ENCODE measurements at regions not wholly inside any gene's neighbourhood (a gene's known extent, or its start where the extent isn't known, plus 50 kb on each side); places are given as distances from the start of the nearest gene placed in this dataset.

DNA sequence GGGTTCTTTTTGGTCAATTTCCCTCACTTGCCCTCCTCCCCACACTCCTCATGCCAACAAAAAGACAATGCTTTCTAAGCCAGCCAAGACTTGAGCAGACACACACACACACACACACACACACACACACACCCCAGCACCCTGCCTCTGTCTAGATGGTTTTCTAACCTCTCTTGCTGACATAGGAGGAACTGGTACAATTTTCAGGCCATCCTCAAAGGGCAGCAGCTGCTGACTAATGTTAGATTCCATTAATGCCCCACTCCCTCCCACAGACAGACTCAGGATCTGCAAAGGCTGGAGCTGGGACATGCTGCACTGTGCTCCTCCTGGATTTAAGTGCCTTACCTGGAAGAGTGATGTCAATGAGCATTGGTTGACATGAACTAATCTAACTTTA, 438.4 kb downstream of the OCA2 start:
- Histone ChIP-seq H3K27me3 (ENCODE audit: insufficient read depth) (no peaks in the 10 kb centered on the region), H3K27ac (ENCODE audit: low read depth) (no peak overlapping the region), H3K4me1 (ENCODE audit: insufficient read depth) (no peaks in the 10 kb centered on the region), H3F3A (replicated peaks; ENCODE audit: low read depth) (no peaks in the 10 kb centered on the region), H3K36me3 (ENCODE audit: insufficient read depth) (no peaks in the 10 kb centered on the region), H2AFZ (no peak overlapping the region), H3K4me3 (no peak overlapping the region), H3K9me2 (ENCODE audit: insufficient read depth) (no peaks in the 10 kb centered on the region), H3K79me2 (replicated peaks; ENCODE audit: insufficient read depth) (no peaks in the 10 kb centered on the region), H4K20me1 (replicated peaks; ENCODE audit: insufficient read depth) (no peaks in the 10 kb centered on the region), H3K4me2 (no peak overlapping the region)
- DNase-seq (ENCODE audit: low spot score) (no peak), ATAC-seq (no peak)
- Mint-ChIP-seq H3K27ac (no peak overlapping the region), H3K4me1 (peaks cover 10% of the 10 kb centered on the region; the same call in 2 of the 3 replicates), H3K36me3 (ENCODE audit: low read depth) (peaks cover 6% of the 10 kb centered on the region; the same call in 2 of the 3 replicates), H3K4me3 (no peak overlapping the region), H3K9me3 (peaks cover 35% of the 10 kb centered on the region), H3K27me3 (ENCODE audit: insufficient read depth, low read depth, poor library complexity) (peaks cover 2% of the 10 kb centered on the region)
- TF ChIP-seq NANOG (IDR thresholded peaks at IDR 0.05; ENCODE audit: borderline replicate concordance): no peak
- TF ChIP-seq, protein P1, sequence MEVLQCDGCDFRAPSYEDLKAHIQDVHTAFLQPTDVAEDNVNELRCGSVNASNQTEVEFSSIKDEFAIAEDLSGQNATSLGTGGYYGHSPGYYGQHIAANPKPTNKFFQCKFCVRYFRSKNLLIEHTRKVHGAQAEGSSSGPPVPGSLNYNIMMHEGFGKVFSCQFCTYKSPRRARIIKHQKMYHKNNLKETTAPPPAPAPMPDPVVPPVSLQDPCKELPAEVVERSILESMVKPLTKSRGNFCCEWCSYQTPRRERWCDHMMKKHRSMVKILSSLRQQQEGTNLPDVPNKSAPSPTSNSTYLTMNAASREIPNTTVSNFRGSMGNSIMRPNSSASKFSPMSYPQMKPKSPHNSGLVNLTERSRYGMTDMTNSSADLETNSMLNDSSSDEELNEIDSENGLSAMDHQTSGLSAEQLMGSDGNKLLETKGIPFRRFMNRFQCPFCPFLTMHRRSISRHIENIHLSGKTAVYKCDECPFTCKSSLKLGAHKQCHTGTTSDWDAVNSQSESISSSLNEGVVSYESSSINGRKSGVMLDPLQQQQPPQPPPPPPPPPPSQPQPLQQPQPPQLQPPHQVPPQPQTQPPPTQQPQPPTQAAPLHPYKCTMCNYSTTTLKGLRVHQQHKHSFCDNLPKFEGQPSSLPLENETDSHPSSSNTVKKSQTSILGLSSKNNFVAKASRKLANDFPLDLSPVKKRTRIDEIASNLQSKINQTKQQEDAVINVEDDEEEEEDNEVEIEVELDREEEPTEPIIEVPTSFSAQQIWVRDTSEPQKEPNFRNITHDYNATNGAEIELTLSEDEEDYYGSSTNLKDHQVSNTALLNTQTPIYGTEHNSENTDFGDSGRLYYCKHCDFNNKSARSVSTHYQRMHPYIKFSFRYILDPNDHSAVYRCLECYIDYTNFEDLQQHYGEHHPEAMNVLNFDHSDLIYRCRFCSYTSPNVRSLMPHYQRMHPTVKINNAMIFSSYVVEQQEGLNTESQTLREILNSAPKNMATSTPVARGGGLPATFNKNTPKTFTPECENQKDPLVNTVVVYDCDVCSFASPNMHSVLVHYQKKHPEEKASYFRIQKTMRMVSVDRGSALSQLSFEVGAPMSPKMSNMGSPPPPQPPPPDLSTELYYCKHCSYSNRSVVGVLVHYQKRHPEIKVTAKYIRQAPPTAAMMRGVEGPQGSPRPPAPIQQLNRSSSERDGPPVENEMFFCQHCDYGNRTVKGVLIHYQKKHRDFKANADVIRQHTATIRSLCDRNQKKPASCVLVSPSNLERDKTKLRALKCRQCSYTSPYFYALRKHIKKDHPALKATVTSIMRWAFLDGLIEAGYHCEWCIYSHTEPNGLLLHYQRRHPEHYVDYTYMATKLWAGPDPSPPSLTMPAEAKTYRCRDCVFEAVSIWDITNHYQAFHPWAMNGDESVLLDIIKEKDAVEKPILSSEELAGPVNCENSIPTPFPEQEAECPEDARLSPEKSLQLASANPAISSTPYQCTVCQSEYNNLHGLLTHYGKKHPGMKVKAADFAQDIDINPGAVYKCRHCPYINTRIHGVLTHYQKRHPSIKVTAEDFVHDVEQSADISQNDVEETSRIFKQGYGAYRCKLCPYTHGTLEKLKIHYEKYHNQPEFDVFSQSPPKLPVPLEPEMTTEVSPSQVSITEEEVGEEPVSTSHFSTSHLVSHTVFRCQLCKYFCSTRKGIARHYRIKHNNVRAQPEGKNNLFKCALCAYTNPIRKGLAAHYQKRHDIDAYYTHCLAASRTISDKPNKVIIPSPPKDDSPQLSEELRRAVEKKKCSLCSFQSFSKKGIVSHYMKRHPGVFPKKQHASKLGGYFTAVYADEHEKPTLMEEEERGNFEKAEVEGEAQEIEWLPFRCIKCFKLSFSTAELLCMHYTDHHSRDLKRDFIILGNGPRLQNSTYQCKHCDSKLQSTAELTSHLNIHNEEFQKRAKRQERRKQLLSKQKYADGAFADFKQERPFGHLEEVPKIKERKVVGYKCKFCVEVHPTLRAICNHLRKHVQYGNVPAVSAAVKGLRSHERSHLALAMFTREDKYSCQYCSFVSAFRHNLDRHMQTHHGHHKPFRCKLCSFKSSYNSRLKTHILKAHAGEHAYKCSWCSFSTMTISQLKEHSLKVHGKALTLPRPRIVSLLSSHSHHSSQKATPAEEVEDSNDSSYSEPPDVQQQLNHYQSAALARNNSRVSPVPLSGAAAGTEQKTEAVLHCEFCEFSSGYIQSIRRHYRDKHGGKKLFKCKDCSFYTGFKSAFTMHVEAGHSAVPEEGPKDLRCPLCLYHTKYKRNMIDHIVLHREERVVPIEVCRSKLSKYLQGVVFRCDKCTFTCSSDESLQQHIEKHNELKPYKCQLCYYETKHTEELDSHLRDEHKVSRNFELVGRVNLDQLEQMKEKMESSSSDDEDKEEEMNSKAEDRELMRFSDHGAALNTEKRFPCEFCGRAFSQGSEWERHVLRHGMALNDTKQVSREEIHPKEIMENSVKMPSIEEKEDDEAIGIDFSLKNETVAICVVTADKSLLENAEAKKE (CRISPR knock-in tag; IDR thresholded peaks at IDR 0.05): no peak

GRCh38 chr15:27656296-27656987, 442.7 kb downstream of the OCA2 start:
- Histone ChIP-seq H3K4me2 (no peak overlapping the region), H4K20me1 (replicated peaks; ENCODE audit: insufficient read depth) (no peaks in the 10 kb centered on the region), H3F3A (replicated peaks; ENCODE audit: low read depth) (no peaks in the 10 kb centered on the region)
- TF ChIP-seq, protein P1 (CRISPR knock-in tag; IDR thresholded peaks at IDR 0.05): no peak
- TF ChIP-seq EZH2 (IDR thresholded peaks at IDR 0.05; ENCODE audit: low read depth, unreplicated experiment) (no peak), CREB1 (CRISPR knock-in tag; IDR thresholded peaks at IDR 0.05; ENCODE audit: low read depth) (no peak)

More at GRCh38 chr15:27656296-27656987, 442.7 kb downstream of the OCA2 start:
- DNase-seq (ENCODE audit: low spot score) (no peak), ATAC-seq (no peak)
- Mint-ChIP-seq H3K4me1 (no peaks in the 10 kb centered on the region), H3K27me3 (ENCODE audit: insufficient read depth, low read depth, poor library complexity) (peaks cover 2% of the 10 kb centered on the region), H3K9me3 (peaks cover 20% of the 10 kb centered on the region), H3K36me3 (ENCODE audit: low read depth) (peaks cover 7% of the 10 kb centered on the region; the same call in 2 of the 3 replicates), H3K4me3 (no peak overlapping the region), H3K27ac (no peak overlapping the region)
- H3K36me3 ChIP-seq (ENCODE audit: insufficient read depth): no peaks in the 10 kb centered on the region
- no peaks in the 10 kb centered on the region for H3K79me2 ChIP-seq (replicated peaks; ENCODE audit: insufficient read depth)
- H3K4me3 ChIP-seq: no peak overlapping the region
- H2AFZ ChIP-seq: no peak overlapping the region
- H3K27ac ChIP-seq (ENCODE audit: low read depth): no peak overlapping the region
- H3K9me2 ChIP-seq (ENCODE audit: insufficient read depth): no peaks in the 10 kb centered on the region
- H3K4me1 ChIP-seq (ENCODE audit: insufficient read depth): no peaks in the 10 kb centered on the region
- no peaks in the 10 kb centered on the region for H3K27me3 ChIP-seq (ENCODE audit: insufficient read depth)
